ENCODE measurements at regions not wholly inside any gene's neighbourhood (a gene's known extent, or its start where the extent isn't known, plus 50 kb on each side); places are given as distances from the start of the nearest gene placed in this dataset.
"Not testable (repeated sequence)": the region's sequence is repeated elsewhere in the genome, so short reads cannot be mapped to it uniquely, and the experiment has no call there.

DNA sequence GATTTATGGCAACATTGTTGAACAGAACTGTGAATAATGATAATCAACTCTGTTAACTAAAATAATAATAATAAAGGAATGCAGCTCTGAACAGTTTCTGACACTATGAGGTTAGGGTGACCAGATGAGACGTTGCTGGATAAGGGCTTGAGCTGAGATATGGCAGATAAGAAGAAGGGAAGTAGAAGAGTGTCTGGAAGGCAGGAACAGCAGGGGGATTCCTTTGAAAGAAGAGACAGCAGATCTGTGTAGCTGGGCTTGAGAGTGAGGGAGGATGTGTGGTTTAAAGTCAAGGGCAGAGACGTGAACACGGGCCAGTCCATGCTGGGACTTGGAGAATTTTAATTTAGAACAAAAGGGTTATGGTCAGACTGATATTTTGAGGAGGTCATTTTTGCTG lies 273.1 kb upstream of the SLC14A2 start:
- H3K4me1 ChIP-seq (ENCODE audit: control insufficient read depth, insufficient read depth, low read length): no peaks in the 10 kb centered on the region
- no peak overlapping the region for H3K9ac ChIP-seq (ENCODE audit: low read length in 2 of 2)
- no peak overlapping the region for H3K4me3 ChIP-seq (ENCODE audit: low read length in 2 of 2)
- no peaks in the 10 kb centered on the region for H3K36me3 ChIP-seq (ENCODE audit: control insufficient read depth in 2 of 2, insufficient read depth in 2 of 2, low read length in 2 of 2)
- no peak overlapping the region for H3K27ac ChIP-seq (ENCODE audit: low read length)
- H3K27me3 ChIP-seq (ENCODE audit: control insufficient read depth in 1 of 2, insufficient read depth in 2 of 2, low read length in 2 of 2): no peaks in the 10 kb centered on the region
- H3K9me3 ChIP-seq (ENCODE audit: control insufficient read depth in 2 of 2, low read length in 2 of 2): no peaks in the 10 kb centered on the region

DNA sequence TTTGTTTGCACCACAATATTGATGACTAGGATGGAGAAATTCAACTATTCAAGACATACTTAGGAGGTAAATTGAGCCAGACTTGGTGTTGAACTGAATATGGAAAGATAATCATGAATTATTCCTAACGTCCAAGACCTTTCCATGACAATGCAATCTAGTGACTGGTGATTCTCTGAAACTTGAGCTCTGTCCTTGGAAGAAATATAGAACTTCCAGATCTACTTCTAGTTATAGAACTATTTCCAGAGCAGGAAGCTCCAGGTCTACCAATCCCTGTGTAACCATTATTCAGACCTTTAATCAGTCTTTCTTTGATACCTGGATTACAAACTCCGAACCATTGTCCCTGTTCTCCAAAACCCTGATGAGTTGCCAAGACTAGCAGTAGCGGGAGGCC lies 272.6 kb upstream of the SLC14A2 start:
- Histone ChIP-seq H3K9ac (ENCODE audit: low read length in 2 of 2) (no peak overlapping the region), H3K27me3 (ENCODE audit: control insufficient read depth in 1 of 2, insufficient read depth in 2 of 2, low read length in 2 of 2) (no peaks in the 10 kb centered on the region), H3K9me3 (ENCODE audit: control insufficient read depth in 2 of 2, low read length in 2 of 2) (no peaks in the 10 kb centered on the region), H3K27ac (ENCODE audit: low read length) (no peak overlapping the region), H3K36me3 (ENCODE audit: control insufficient read depth in 2 of 2, insufficient read depth in 2 of 2, low read length in 2 of 2) (no peaks in the 10 kb centered on the region), H3K4me3 (ENCODE audit: low read length in 2 of 2) (no peak overlapping the region), H3K4me1 (ENCODE audit: control insufficient read depth, insufficient read depth, low read length) (no peaks in the 10 kb centered on the region)

DNA sequence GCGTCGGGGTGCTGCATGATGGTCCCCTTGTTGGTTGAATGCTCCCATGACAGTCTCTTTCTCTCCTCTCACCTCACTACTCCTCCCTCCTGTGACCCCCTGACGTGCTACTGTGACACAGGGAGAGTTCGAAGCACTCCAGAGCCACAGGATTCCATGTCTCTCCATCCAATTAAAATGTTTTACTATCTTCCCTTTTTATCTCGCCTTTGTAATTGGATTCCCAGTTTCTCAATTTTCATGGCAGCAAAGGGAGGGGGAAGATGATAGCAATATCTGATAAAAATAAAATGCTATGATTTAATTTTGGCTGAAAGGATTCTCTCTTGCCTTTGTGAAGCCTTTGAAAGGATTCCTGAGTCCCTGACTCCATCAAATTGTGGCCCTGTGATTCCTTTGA lies 271.9 kb upstream of the SLC14A2 start:
- no peak overlapping the region for H3K9ac ChIP-seq (ENCODE audit: low read length in 2 of 2)
- H3K27me3 ChIP-seq (ENCODE audit: control insufficient read depth in 1 of 2, insufficient read depth in 2 of 2, low read length in 2 of 2): no peaks in the 10 kb centered on the region
- no peak overlapping the region for H3K4me3 ChIP-seq (ENCODE audit: low read length in 2 of 2)
- no peaks in the 10 kb centered on the region for H3K36me3 ChIP-seq (ENCODE audit: control insufficient read depth in 2 of 2, insufficient read depth in 2 of 2, low read length in 2 of 2)
- no peak overlapping the region for H3K27ac ChIP-seq (ENCODE audit: low read length)
- H3K4me1 ChIP-seq (ENCODE audit: control insufficient read depth, insufficient read depth, low read length): no peaks in the 10 kb centered on the region
- no peaks in the 10 kb centered on the region for H3K9me3 ChIP-seq (ENCODE audit: control insufficient read depth in 2 of 2, low read length in 2 of 2)

DNA sequence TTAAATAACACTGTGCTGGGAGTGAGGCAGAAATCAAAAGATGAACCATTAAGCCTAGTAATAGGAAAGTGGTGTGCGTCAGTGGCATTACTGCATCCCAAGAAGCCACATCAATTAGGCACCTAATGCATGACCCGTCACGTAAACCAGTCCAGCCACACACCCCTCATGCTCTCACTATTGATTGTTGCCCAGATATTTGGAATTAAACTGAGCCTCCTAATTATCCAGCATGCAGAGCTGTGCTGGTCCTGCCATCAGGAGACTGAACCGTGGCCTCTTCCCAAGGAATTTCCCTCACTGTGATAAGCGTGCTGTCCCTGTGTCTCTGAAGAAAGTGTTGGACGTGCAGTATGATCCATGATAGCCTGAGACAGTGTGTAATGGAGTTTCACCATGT lies 270.6 kb upstream of the SLC14A2 start:
- not testable (repeated sequence) for H3K9ac ChIP-seq (ENCODE audit: low read length in 2 of 2); H3K27ac ChIP-seq (ENCODE audit: low read length); H3K9me3 ChIP-seq (ENCODE audit: control insufficient read depth in 2 of 2, low read length in 2 of 2); H3K4me3 ChIP-seq (ENCODE audit: low read length in 2 of 2); H3K36me3 ChIP-seq (ENCODE audit: control insufficient read depth in 2 of 2, insufficient read depth in 2 of 2, low read length in 2 of 2); H3K4me1 ChIP-seq (ENCODE audit: control insufficient read depth, insufficient read depth, low read length); H3K27me3 ChIP-seq (ENCODE audit: control insufficient read depth in 1 of 2, insufficient read depth in 2 of 2, low read length in 2 of 2)

DNA sequence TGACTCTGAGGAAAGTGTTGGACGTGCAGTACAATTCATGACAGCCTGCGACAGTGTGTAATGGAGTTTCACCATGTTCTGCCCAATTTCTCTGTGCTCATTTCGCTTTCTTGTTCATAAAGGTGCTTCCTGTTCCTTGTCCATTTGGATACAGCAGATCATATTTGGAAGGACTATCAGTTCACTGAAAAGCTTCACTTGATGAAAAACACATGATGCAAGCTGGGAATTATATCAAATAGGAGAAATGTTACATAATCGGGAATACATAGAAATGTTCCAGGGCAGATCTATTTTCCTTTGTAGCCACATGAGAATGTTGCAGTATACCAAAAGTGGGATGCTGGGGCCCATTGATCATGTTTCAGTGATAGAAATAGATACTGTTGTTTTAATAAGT lies 266.3 kb upstream of the SLC14A2 start:
- no peak overlapping the region for H3K27ac ChIP-seq (ENCODE audit: low read length)
- no peaks in the 10 kb centered on the region for H3K27me3 ChIP-seq (ENCODE audit: control insufficient read depth in 1 of 2, insufficient read depth in 2 of 2, low read length in 2 of 2)
- no peak overlapping the region for H3K9ac ChIP-seq (ENCODE audit: low read length in 2 of 2)

DNA sequence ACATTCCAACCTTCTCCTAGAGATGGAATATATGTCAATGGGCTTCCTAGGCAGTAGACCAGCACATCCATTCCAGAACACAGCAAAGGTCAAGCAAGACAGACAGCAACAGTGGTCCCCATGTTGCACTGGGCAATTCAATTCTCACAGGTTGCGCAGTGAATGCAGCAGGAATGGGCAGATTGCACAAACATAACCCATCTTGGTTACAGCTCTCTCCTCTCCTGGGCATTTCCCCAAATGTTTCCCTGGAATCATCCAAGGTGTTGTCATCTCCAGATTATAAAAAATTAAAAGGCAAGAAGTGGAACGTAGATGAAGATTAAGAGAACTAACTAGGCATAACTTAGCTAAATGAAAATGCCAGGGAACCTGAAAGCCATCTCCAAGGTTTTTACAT lies 265.8 kb upstream of the SLC14A2 start:
- H3K27me3 ChIP-seq (ENCODE audit: control insufficient read depth in 1 of 2, insufficient read depth in 2 of 2, low read length in 2 of 2): no peaks in the 10 kb centered on the region
- no peak overlapping the region for H3K27ac ChIP-seq (ENCODE audit: low read length)
- no peak overlapping the region for H3K9ac ChIP-seq (ENCODE audit: low read length in 2 of 2)
- no peak overlapping the region for H3K4me3 ChIP-seq (ENCODE audit: low read length in 2 of 2)
- H3K4me1 ChIP-seq (ENCODE audit: control insufficient read depth, insufficient read depth, low read length): no peaks in the 10 kb centered on the region
- no peaks in the 10 kb centered on the region for H3K9me3 ChIP-seq (ENCODE audit: control insufficient read depth in 2 of 2, low read length in 2 of 2)
- H3K36me3 ChIP-seq (ENCODE audit: control insufficient read depth in 2 of 2, insufficient read depth in 2 of 2, low read length in 2 of 2): no peaks in the 10 kb centered on the region

More for the DNA sequence above, 266.3 kb upstream of the SLC14A2 start:
- Histone ChIP-seq H3K36me3 (ENCODE audit: control insufficient read depth in 2 of 2, insufficient read depth in 2 of 2, low read length in 2 of 2) (no peaks in the 10 kb centered on the region), H3K9me3 (ENCODE audit: control insufficient read depth in 2 of 2, low read length in 2 of 2) (no peaks in the 10 kb centered on the region), H3K4me1 (ENCODE audit: control insufficient read depth, insufficient read depth, low read length) (no peaks in the 10 kb centered on the region), H3K4me3 (ENCODE audit: low read length in 2 of 2) (no peak overlapping the region)

DNA sequence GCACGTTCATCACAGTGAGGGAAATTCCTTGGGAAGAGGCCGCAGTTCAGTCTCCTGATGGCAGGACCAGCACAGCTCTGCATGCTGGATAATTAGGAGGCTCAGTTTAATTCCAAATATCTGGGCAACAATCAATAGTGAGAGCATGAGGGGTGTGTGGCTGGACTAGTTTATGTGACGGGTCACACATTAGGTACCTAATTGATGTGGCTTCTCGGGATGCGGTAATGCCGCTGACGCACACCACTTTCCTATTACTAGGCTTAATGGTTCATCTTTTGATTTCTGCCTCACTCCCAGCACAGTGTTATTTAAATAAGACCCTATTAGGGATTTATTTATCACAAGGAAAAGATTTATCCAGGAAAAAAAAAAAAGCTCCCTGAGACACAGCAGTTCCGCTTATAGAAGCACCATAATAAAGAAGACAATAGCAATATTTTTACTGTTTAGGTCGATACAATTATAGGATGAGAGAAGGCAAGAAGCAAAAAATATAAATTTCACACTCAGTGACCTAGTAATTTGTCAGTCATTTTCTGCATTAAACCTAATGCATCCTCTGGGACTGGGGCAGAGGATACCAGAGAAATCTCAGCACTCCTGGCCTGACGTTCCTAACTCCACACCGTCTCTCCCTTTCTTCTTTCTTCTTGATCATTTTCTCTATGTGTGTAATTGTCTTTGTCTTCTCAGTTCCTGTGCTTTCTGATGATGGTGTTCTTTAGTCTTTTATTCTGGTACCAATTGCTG lies 264.7 kb upstream of the SLC14A2 start:
- Histone ChIP-seq H3K36me3 (ENCODE audit: control insufficient read depth in 2 of 2, insufficient read depth in 2 of 2, low read length in 2 of 2) (no peaks in the 10 kb centered on the region), H3K9me3 (ENCODE audit: control insufficient read depth in 2 of 2, low read length in 2 of 2) (no peaks in the 10 kb centered on the region), H3K9ac (ENCODE audit: low read length in 2 of 2) (no peak overlapping the region), H3K4me3 (ENCODE audit: low read length in 2 of 2) (no peak overlapping the region), H3K4me1 (ENCODE audit: control insufficient read depth, insufficient read depth, low read length) (no peaks in the 10 kb centered on the region), H3K27me3 (ENCODE audit: control insufficient read depth in 1 of 2, insufficient read depth in 2 of 2, low read length in 2 of 2) (no peaks in the 10 kb centered on the region), H3K27ac (ENCODE audit: low read length) (no peak overlapping the region)

DNA sequence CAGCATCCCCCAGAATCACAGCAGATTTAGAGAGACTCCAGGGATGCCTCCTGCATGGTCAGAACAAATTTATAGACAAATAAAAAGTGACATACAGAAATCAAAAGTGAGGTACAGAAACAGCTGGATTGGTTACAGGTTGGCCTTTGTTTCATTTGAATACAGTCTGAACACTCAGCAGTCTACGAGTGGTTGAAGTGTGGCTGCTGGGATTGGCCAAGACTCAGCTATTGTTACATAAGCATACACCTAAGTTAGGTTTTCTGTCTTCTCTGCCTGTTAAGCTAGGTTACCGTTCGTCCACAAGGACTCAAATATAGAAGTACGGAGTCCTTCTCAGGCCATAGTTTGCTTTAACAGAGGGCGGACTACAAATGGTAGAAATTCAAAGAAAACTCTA lies 262.4 kb upstream of the SLC14A2 start:
- no peak overlapping the region for H3K9ac ChIP-seq (ENCODE audit: low read length in 2 of 2)
- H3K4me3 ChIP-seq (ENCODE audit: low read length in 2 of 2): no peak overlapping the region
- H3K4me1 ChIP-seq (ENCODE audit: control insufficient read depth, insufficient read depth, low read length): no peaks in the 10 kb centered on the region
- H3K27me3 ChIP-seq (ENCODE audit: control insufficient read depth in 1 of 2, insufficient read depth in 2 of 2, low read length in 2 of 2): no peaks in the 10 kb centered on the region
- no peaks in the 10 kb centered on the region for H3K36me3 ChIP-seq (ENCODE audit: control insufficient read depth in 2 of 2, insufficient read depth in 2 of 2, low read length in 2 of 2)
- H3K9me3 ChIP-seq (ENCODE audit: control insufficient read depth in 2 of 2, low read length in 2 of 2): no peaks in the 10 kb centered on the region
- H3K27ac ChIP-seq (ENCODE audit: low read length): no peak overlapping the region

DNA sequence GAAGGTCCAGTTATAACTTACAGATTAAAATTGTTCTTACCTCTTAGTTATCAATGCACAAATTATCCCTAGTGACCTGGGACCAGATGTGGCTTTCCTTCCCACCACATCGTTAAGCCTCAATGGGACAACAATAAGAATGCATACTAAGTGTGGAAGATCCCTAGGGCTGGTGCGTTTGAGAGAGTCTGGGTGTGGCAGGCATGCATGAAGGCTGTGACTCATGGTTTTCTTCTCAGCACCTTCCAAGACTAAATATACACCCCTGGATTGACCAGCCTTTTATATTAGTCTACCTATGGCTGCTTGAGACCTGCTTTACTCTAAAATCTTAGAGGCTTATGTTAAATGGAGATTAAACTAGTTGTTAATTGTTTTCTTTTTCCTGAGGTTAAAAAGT lies 261.7 kb upstream of the SLC14A2 start:
- Histone ChIP-seq H3K9ac (ENCODE audit: low read length in 2 of 2) (no peak overlapping the region), H3K4me1 (ENCODE audit: control insufficient read depth, insufficient read depth, low read length) (no peaks in the 10 kb centered on the region), H3K4me3 (ENCODE audit: low read length in 2 of 2) (no peak overlapping the region), H3K27me3 (ENCODE audit: control insufficient read depth in 1 of 2, insufficient read depth in 2 of 2, low read length in 2 of 2) (no peaks in the 10 kb centered on the region), H3K9me3 (ENCODE audit: control insufficient read depth in 2 of 2, low read length in 2 of 2) (no peaks in the 10 kb centered on the region), H3K27ac (ENCODE audit: low read length) (no peak overlapping the region), H3K36me3 (ENCODE audit: control insufficient read depth in 2 of 2, insufficient read depth in 2 of 2, low read length in 2 of 2) (no peaks in the 10 kb centered on the region)

DNA sequence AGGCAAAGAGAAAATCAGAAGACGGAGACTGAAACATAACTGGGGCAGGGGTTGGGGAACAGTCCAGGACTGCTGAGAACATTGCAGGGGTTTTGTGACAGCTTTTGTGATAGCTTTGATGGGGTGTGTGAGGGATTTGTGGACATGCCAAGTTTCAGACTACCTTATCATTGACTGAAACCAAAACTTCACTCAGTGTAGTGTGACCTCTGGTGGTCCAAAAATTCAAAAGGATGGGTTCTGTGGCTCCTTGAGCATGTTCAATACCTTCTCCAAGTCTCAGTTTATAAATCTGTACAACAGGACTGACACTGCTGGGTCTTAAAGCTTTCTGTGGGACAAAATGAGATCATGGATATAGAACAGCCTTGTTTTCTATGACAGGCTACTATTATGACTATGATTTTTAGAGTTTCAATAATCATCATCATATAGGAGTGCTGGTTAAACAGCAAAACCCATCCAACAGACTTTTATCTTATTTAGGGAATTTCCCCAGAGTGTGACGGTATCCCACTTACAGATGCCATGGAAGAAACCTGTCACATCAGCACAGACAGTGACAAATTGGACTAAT lies 259.2 kb upstream of the SLC14A2 start:
- H3K36me3 ChIP-seq (ENCODE audit: control insufficient read depth in 2 of 2, insufficient read depth in 2 of 2, low read length in 2 of 2): no peaks in the 10 kb centered on the region
- H3K4me1 ChIP-seq (ENCODE audit: control insufficient read depth, insufficient read depth, low read length): peaks cover 1% of the 10 kb centered on the region
- H3K27me3 ChIP-seq (ENCODE audit: control insufficient read depth in 1 of 2, insufficient read depth in 2 of 2, low read length in 2 of 2): no peaks in the 10 kb centered on the region
- H3K4me3 ChIP-seq (ENCODE audit: low read length in 2 of 2): no peak overlapping the region
- H3K9me3 ChIP-seq (ENCODE audit: control insufficient read depth in 2 of 2, low read length in 2 of 2): no peaks in the 10 kb centered on the region
- no peak overlapping the region for H3K27ac ChIP-seq (ENCODE audit: low read length)
- H3K9ac ChIP-seq (ENCODE audit: low read length in 2 of 2): no peak overlapping the region

DNA sequence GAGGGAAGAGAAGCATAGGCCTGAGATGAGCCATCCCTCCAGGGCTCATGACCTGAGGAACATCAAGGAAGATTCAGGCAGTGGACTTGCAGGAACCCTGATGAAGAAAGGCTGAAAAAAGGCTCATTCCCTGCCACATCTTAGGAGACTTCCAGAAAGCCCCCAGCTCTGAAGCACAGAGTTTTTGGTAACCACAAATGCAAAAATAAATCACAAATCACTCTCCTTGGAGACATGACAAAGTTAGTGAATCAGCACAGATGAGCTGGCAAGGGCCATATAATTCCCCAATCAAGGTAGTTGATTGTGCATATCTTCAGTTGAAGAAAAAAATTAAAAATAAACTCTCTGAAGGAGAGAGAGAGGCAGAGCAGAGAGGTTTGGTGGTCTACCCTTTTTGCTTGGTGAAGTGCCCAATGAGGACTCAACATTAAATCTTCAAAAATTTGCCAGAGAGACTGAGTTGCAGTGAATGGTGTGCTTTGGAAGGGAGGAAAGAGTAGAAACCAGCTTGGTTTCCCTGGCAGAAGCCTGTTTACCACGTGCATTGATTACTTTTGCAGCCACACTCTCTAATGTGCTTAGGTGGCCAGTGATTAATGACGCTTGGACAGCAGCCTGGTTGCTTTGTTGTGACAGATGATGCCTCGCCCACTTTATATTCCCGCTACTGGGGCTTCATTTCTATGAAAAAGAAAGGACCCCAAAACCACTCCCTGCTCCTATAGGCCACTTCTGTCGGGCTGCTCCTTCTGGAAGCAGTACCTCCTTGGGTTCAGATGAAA lies 257.4 kb upstream of the SLC14A2 start:
- H3K27me3 ChIP-seq (ENCODE audit: control insufficient read depth in 1 of 2, insufficient read depth in 2 of 2, low read length in 2 of 2): no peaks in the 10 kb centered on the region
- H3K36me3 ChIP-seq (ENCODE audit: control insufficient read depth in 2 of 2, insufficient read depth in 2 of 2, low read length in 2 of 2): no peaks in the 10 kb centered on the region
- peaks cover 6% of the 10 kb centered on the region for H3K4me1 ChIP-seq (ENCODE audit: control insufficient read depth, insufficient read depth, low read length)
- H3K4me3 ChIP-seq (ENCODE audit: low read length in 2 of 2): no peak overlapping the region
- H3K9me3 ChIP-seq (ENCODE audit: control insufficient read depth in 2 of 2, low read length in 2 of 2): no peaks in the 10 kb centered on the region
- H3K27ac ChIP-seq (ENCODE audit: low read length): no peak overlapping the region
- no peak overlapping the region for H3K9ac ChIP-seq (ENCODE audit: low read length in 2 of 2)

All from stomach smooth muscle (tissue), 2 donors.